ENCODE measurements at regions not wholly inside any gene's neighbourhood (a gene's known extent, or its start where the extent isn't known, plus 50 kb on each side); places are given as distances from the start of the nearest gene placed in this dataset.

GRCh38 chr1:200253774-200254495 lies 155.9 kb downstream of the ZNF281 start:
- no peak for TF ChIP-seq CTCF (IDR thresholded peaks at IDR 0.05)
- no peak for TF ChIP-seq POLR2A (IDR thresholded peaks at IDR 0.05)
- no peak for TF ChIP-seq POLR2AphosphoS5 (IDR thresholded peaks at IDR 0.05)
